ENCODE measurements at regions not wholly inside any gene's neighbourhood (a gene's known extent, or its start where the extent isn't known, plus 50 kb on each side); places are given as distances from the start of the nearest gene placed in this dataset.

GRCh38 chr12:4161718-4162117, 111.8 kb upstream of the CCND2 start:
- no peak for TF ChIP-seq POLR2A (IDR thresholded peaks at IDR 0.05; ENCODE audit: low read length)
- TF ChIP-seq GATA1 (IDR thresholded peaks at IDR 0.05; ENCODE audit: low read depth, low read length): no peak

Data from erythroblast (primary cell).